CD4-positive, alpha-beta T cell treated with Interleukin-4 for 1 hour (primary cell): ENCODE measurements at regions not wholly inside any gene's neighbourhood (a gene's known extent, or its start where the extent isn't known, plus 50 kb on each side); places are given as distances from the start of the nearest gene placed in this dataset.
A peak's percentile ranks its signal among the peaks of the same experiment; 100 is the strongest.
"Not testable (repeated sequence)": the region's sequence is repeated elsewhere in the genome, so short reads cannot be mapped to it uniquely, and the experiment has no call there.

Experiments
- DNase-seq, 2 donors: peaks; one replicate each; pipeline ENCODE4 v3.0.0-alpha.2; 2020 to 2022

DNA sequence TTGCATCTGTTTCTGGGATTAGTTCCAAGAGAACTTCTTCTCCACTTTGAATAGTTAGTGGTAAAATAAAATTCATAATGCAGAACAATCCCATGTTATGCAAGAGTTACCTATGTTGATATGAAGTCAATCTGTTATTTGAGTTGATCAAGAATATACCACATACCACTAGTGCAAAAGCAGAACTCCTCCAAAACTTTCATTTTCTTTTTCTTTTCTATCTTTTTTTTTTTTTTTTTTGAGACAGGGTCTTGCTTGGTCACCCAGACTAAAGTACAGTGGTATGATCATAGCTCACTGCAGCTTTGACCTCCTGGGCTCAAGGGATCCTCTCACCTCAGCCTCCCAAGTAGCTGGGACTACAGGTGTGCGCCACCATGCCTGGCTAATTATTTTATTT is 78.8 kb upstream of the UMPS start:
- DNase-seq: not testable (repeated sequence)

DNA sequence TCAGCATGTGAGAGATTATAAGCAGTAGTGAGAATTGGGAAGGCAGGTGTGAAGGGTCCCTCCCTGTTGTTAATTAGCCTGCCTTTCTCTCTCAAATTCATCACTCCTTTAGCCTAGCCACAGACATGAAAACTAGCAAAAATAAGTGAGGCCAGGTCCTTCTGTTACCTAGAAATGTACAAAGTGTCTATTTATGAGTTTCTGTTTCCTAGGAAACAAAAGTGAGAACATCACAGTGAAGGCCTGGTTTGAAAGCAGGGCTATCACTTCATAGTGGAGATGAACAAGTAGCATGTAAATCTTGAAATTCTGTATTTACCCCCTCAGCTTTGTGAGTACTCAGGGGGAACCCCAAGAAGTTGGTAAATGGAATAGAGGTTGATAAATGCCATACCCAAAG is 78.2 kb upstream of the UMPS start:
- peak in 1 of 2 donors; percentile 20 for DNase-seq

DNA sequence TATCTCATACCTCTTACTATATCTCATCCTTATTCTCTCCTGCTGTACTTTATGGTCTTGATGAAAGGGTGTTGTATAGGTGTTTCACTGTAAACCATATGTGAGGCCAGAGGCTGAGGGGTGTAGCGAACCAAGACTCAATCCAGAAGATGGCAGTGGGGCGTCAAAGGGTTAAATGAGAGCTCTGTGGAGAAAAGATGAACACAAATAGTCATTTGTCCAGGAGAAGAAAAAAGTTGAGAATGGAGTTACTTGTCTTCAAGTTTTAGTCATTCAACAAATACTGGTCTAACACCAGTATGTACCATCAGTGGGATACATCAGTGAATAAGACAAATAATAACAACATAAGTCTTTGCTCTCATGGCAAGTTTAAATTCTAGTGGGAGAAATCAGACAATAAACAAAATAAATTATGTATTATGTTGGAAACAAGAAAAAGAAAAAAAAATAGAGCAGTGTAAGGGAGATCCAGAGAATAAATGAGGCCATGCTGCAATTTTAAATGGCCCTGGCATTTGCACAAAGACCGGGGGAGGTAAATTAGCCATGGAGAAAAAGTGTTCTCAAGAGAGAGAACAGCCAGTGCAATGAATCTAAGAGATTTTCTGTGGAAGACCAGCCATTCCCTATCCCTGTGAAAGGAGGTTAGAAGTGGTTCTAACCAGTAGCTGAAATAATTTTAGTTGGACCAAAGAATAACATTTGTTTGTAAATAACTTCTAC is 77.0 kb upstream of the UMPS start:
- DNase-seq: no peak

DNA sequence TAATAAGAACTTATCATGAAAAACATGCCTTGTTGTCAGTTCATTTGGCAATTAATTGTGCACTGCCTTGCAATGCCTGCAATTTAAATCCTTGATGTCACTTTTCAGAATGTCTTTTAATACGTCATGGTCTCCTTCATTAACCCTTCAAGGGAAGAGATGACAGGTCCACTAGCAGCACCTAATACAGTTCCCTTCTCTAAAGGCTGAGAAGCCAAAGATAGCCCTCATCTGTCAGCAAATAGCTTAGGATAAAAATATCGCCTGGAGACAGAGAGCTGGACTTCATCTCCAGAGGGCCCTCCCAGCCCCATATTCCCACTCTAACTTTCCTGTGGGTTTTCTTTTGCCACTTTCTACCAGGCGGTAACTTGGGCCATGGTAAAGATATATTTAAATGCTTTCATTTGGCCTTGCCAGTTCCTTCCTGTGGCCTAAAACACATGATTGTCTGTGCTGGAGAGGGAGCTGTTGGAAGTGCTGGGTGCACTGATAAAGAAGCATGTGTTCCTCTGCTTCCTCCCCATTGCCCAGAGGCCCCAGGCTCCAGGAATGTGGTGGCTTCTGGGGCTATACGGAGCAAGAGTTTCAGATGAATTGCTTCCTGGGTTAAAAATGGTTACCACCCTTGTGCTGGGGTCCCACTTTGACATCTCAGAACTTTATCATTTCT is 76.3 kb upstream of the UMPS start:
- no peak for DNase-seq

DNA sequence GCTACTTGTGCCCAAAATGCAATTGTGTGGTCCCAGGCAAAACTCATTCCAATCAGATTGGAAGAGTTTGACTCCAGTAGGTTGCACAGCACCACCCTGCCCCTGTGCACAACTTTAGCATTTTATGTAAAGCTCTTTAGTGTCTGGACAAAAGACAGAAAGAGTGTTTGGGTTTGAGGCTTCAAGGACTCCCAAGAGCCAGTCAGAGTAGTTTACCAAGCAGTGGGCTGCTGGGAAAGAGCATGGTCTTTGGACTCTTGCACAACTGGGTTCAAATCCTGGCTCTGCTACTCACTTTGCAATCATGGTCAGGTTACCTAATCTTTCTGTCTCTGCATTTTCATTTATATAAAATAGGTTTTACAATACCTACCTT is 75.8 kb upstream of the UMPS start:
- DNase-seq: no peak

DNA sequence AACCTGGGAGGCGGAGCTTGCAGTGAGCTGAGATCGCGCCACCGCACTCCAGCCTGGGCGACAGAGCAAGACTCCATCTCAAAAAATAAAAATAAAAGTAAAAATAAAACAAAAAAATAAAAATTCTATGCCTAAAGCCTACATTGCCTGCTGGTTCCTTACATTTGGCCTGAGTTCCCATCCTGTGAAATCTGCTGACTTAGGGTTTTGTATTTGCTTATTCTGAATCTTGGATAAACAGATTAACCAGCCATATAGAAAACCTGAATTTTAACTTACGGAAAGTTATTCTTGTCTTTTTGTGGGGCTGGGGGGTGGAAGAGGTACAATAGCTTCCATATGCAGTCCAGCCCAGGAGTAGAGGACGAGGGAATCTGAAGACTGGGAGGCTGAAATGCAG is 73.7 kb upstream of the UMPS start:
- DNase-seq: no peak

DNA sequence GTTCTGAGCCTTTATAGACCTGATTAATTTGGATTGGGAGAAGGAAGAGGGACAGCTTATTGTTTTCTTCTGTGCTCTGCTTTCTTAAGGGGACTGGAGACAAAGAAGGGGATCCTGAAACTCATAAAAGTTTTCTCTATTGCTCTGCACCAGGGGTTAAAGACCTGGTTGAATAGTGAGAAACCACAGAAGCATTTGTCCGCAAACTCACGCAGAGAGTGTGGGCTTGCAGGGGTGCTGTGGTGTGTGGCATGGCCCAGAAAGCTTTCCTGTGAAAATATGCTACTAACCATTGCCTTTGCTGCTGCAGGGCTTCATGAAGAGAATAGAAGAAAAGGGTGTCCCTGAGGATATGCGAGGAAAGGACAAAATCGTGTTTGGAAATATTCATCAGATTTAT is 73.1 kb upstream of the UMPS start:
- DNase-seq: no peak

DNA sequence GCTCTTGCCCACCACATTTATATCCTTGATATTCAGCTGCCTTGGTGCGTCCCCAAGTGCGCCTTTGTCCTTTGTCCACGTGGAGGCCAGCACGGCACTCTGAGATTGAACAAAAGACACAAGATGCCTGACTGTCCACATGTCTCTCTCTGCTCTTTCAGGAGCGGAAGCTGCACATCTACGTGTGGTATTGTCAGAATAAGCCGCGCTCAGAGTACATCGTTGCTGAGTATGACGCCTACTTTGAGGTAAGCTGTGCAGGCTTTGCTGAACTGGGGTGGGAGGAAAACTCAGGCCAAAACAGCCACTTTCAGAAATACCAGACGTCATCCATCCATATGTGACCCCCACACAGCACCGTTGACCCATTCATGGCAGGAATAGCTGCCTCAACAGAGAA is 72.0 kb upstream of the UMPS start:
- no peak for DNase-seq

DNA sequence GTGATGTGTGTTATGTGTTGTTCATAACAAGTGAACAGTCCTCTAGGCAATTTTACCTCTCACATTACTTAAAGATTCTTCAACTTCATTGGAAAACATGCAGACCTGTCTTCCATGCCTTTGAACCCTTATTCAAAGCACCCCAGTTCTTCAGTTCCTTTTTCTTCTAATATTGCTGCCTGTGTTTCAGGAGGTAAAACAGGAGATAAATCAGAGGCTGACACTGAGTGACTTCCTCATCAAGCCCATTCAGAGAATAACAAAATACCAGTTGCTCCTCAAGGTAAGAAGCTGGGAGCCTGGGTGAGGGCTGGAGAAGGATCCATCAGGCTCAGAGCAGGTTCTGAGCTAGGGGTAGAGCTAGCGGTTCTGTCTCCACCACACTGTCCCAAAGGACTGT is 71.1 kb upstream of the UMPS start:
- DNase-seq: no peak

DNA sequence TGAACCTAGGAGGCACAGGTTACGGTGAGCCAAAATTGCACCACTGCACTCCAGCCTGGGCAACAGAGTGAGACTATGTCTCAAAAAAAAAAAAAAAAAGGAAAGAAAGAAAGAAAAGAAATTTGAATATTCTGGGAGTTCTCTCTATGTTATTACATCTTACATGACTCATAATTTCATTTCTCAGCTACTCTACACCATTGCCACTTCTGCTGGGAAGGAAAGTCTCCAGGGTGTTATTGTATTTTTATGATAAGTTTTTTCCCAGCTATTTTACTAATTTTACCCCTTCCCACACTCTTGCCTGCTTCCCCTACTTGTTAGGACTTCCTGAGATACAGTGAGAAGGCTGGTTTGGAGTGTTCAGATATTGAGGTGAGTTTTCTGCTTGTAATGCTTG is 69.7 kb upstream of the UMPS start:
- no peak for DNase-seq

DNA sequence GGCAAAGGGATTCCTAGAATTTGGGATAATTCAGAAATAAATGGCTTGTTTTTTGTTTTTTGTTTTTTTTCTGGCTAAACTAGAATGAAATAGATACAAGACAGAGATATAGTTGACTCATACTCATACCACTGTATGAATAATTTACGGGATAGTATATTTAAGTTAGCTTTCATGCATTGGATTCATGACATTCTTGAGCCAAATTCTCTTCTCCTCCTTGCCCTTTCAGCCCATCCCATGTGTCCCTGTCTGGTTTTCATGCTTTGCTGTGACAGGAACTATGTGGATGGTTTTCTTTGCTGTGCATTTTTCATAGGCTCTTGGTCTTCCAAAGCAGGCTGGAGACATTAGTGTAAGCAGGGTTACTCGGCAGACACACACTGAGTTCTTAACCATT is 66.6 kb upstream of the UMPS start:
- DNase-seq: no peak

DNA sequence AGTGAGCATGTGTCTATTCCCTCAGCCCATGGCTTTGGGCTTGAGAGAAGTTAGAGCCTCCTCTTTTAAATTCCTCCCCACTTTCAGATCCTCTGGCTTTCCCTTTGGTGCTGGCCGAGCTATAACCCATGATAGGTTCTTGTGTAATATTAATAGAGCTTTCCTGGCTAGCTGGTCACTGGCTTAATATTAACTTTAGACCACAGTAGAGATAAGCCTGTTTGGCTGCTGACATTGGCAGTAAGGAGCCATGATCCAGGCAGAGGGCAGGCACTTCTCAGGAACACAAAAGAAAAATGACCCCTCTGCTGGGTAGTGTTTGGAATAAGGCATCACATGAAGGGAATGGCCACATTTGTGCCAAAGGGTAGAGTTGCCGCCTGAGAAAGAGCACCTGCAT is 65.4 kb upstream of the UMPS start:
- DNase-seq: no peak

DNA sequence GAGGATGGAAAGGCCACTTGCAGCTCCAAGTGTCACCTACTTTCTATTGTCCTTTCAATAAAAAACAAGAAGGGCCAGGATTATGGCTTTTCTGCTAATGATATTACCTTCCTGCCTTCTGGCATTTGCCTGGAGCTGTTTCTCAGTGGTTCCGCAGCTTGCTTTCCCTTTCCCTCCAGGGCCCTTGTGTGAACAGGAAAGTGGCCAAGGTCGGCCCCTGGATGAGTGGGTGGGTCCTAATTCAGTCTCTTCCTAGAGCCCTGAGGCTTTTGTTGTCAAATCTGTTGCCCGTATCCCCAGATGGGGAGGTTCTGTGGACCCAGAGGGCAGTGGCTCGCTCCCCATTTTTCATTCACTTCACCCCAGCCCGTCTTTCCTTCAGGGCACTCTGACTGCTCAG is 64.2 kb upstream of the UMPS start:
- DNase-seq: no peak

DNA sequence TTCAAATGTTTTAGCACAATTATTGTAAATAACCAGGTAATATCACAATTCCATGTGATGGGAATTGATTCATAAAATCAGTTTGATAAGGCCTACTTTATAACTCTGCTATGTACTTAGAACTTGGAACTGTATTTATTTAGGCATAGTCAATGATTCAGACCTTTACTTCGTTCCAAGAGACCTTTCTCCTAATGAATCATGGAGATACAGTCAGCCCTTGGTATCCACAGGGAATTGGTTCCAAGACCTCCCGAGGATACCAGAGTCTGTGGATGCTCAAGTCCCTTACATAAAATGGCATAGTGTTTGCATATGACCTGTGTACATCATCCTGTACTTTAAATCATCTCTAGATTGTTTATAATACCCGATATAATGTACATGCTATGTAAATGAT is 60.8 kb upstream of the UMPS start:
- DNase-seq: no peak

DNA sequence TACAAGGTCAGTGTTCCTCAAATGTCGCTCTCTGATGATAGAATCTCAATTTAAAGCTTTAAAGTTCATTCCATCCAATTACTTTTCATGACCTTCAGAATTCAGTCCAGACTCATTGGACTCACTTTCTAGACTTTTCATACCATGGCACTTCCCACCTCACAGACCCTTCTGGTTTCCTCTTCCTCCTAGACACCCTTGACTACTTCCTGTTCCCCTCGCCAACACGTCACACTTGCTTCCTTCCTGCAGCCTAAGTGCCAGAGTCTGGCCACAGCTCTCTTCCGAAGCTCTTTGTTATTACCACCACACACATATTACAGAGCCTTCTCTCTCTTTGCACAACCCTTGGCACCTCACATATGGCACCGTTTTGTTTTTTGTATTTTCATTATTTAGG is 59.1 kb upstream of the UMPS start:
- peak; percentile 62 to 72 for DNase-seq

DNA sequence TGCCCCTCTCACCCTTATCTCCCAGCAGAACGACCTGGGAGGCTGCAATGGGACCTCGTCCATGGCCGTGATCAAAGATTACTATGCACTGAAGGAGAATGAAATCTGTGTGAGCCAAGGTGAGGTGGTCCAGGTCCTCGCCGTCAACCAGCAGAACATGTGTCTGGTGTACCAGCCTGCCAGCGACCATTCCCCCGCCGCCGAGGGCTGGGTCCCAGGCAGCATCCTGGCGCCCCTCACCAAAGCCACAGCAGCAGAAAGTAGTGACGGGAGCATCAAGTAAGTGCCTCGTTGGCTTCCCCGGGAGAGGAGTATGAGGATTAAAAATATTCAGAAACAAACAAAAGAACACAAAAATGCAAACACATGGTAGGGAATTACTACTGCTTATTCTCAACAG is 55.9 kb upstream of the UMPS start:
- DNase-seq: no peak

DNA sequence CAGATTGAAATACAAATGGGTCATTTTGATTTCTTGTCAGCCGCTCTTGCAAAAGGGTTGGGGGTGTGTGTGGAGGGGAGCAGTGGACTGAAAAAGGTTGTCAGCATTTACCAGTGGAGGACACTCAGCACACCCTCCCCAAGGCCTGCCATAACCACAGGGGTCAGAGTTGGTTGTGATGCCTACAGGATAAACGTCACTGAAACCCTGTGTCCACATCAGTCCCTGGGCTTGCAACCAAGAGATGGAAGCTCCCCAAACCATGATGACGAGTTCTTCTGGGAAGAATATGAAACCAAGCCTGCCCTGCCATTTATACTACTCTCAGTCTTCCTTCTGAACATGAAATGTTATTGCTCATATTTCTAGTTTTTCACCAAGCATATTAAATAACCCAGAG is 54.0 kb upstream of the UMPS start:
- no peak for DNase-seq

DNA sequence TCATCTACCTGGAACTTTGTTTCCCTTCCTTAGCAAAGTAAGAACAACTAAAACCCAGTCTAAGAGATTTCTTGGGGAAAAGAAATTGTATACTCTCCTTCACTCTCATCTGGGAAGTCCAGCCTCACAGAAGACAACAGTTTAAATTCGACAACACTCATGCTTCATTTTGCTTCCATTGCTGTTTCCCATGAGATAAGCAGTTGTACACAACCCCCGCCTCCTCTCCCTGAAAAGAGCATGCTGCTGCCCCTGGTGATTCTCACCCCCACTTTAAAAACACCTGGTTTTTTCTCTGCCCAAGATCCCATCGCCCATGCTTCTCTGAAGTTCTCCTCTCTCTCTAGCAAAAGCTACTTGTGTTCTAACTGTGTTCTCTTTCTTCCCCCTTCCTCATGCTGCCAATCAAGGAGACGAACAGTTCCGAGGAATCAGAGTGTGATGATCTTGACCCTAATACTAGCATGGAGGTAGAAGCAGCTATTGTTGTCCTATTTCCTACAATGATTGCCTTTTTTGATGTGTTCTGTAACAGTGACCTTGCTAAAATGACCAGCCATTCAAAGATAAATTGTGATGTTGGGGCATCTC is 51.1 kb upstream of the UMPS start:
- no peak for DNase-seq
